GM23248 (cell line): ENCODE measurements at regions not wholly inside any gene's neighbourhood (a gene's known extent, or its start where the extent isn't known, plus 50 kb on each side); places are given as distances from the start of the nearest gene placed in this dataset.

ENCODE experiments used
- DNase-seq: peaks from one replicate; pipeline ENCODE4 v3.0.0-alpha.2; 2015
- H2AFZ ChIP-seq: fragments of 200-600 bp; sonication (generic); 2 replicates; pipeline ENCODE4 v1.6.1; 2016; ENCODE audit warnings: antibody characterized with exemption
- H3F3A ChIP-seq: fragments of 200-600 bp; sonication (generic); 2 replicates; pipeline ENCODE4 v1.6.1; 2016; ENCODE audit warnings: mild to moderate bottlenecking, antibody characterized with exemption, mixed run types; ENCODE audit not compliant: insufficient read depth
- H3K27ac ChIP-seq: fragments of 200-600 bp; sonication (generic); 2 replicates; pipeline ENCODE4 v1.5.1; 2016; ENCODE audit warnings: mild to moderate bottlenecking
- H3K27me3 ChIP-seq: fragments of 200-600 bp; sonication (generic); replicated peaks from 2 replicates; pipeline ENCODE4 v1.6.1; 2016; ENCODE audit warnings: mild to moderate bottlenecking; ENCODE audit not compliant: insufficient read depth
- H3K36me3 ChIP-seq: fragments of 200-600 bp; sonication (generic); 2 replicates; pipeline ENCODE4 v1.6.1; 2016; ENCODE audit warnings: low read depth, mild to moderate bottlenecking
- H3K4me1 ChIP-seq: fragments of 200-600 bp; sonication (generic); 2 replicates; pipeline ENCODE4 v1.6.1; 2016; ENCODE audit warnings: mild to moderate bottlenecking; ENCODE audit not compliant: insufficient read depth
- H3K4me2 ChIP-seq: fragments of 200-600 bp; sonication (generic); one replicate; pipeline ENCODE4 v1.6.1; 2016; ENCODE audit warnings: mild to moderate bottlenecking; ENCODE audit not compliant: unreplicated experiment
- H3K4me3 ChIP-seq: fragments of 200-600 bp; sonication (generic); 2 replicates; pipeline ENCODE4 v1.5.1; 2016; ENCODE audit warnings: mild to moderate bottlenecking
- H3K79me2 ChIP-seq: fragments of 200-600 bp; sonication (generic); 2 replicates; pipeline ENCODE4 v1.6.1; 2016; ENCODE audit warnings: mild to moderate bottlenecking; ENCODE audit not compliant: insufficient read depth
- H3K9ac ChIP-seq: fragments of 200-600 bp; sonication (generic); 2 replicates; pipeline ENCODE4 v1.6.1; 2016; ENCODE audit warnings: mild to moderate bottlenecking
- H3K9me2 ChIP-seq: fragments of 200-600 bp; sonication (generic); 2 replicates; pipeline ENCODE4 v1.6.1; 2016; ENCODE audit warnings: mixed run types, mild to moderate bottlenecking, moderate library complexity; ENCODE audit not compliant: insufficient read depth
- H3K9me3 ChIP-seq: fragments of 200-600 bp; sonication (generic); one replicate; pipeline ENCODE4 v1.6.1; 2017; ENCODE audit warnings: low read depth
- H4K20me1 ChIP-seq: fragments of 200-600 bp; sonication (generic); 2 replicates; pipeline ENCODE4 v1.6.0; 2016; ENCODE audit not compliant: insufficient read depth
- EZH2 ChIP-seq: fragments of 200-600 bp; sonication (generic); IDR thresholded peaks from 2 replicates; pipeline ENCODE4 v1.6.1; 2018; ENCODE audit warnings: antibody characterized with exemption, mild to moderate bottlenecking; ENCODE audit not compliant: insufficient read depth, poor library complexity, severe bottlenecking
- EZH2phosphoT487 ChIP-seq: fragments of 200-600 bp; sonication (generic); IDR thresholded peaks from 2 replicates; pipeline ENCODE4 v1.6.1; 2018; ENCODE audit warnings: antibody characterized with exemption, moderate library complexity, mild to moderate bottlenecking, low read depth; ENCODE audit not compliant: insufficient read depth
- WGBS, 2 experiments: methylation state at CpG; one replicate each; pipeline ENCODE4 v1.1.6; 2015 to 2017; ENCODE audit warnings: low lambda C conversion rate in 2 of 2, low coverage in 1 of 2; ENCODE audit errors: missing lambda C conversion rate in 2 of 2; 5-methylcytosine and 5-hydroxymethylcytosine counted together
- in situ Hi-C: fragments of 300-500 bp; cut with MboI; formaldehyde crosslinking; loops from 2 replicates; pipeline ENCODE4 v1.15.0; 2020

GRCh38 chr10:47087667-47088066, 176.4 kb downstream of the PTPN20 start:
- no peak for TF ChIP-seq EZH2phosphoT487
- TF ChIP-seq EZH2: no peak
- Histone ChIP-seq H3K4me3 (no peak overlapping the region), H2AFZ (no peak overlapping the region), H3K27ac (no peak overlapping the region), H3K36me3 (no peaks in the 10 kb centered on the region), H3K79me2 (no peaks in the 10 kb centered on the region), H3K9me2 (no peaks in the 10 kb centered on the region), H3K27me3 (peaks cover 3% of the 10 kb centered on the region; the same call in 1 of the 2 replicates), H3K4me2 (no peak overlapping the region), H4K20me1 (no peaks in the 10 kb centered on the region), H3K9me3 (no peaks in the 10 kb centered on the region), H3K9ac (no peak overlapping the region), H3K4me1 (no peaks in the 10 kb centered on the region), H3F3A (no peaks in the 10 kb centered on the region)
- no peak for DNase-seq
- in situ Hi-C loops: no loop called here

GRCh38 chr10:47088656-47089354, 177.6 kb downstream of the PTPN20 start:
- Histone ChIP-seq H3K36me3 (no peaks in the 10 kb centered on the region), H3K4me1 (no peaks in the 10 kb centered on the region), H3K9me2 (no peaks in the 10 kb centered on the region), H3K27ac (no peak overlapping the region), H3K4me2 (no peak overlapping the region), H3K4me3 (no peak overlapping the region), H4K20me1 (no peaks in the 10 kb centered on the region), H3F3A (no peaks in the 10 kb centered on the region), H2AFZ (no peak overlapping the region), H3K9ac (no peak overlapping the region), H3K79me2 (no peaks in the 10 kb centered on the region), H3K27me3 (peaks cover 3% of the 10 kb centered on the region; the same call in 1 of the 2 replicates), H3K9me3 (no peaks in the 10 kb centered on the region)
- TF ChIP-seq EZH2: no peak
- no peak for TF ChIP-seq EZH2phosphoT487
- in situ Hi-C loops: no loop called here
- no peak for DNase-seq
- WGBS, 2 experiments: 50 to 53% methylated on average over 10 of the region's 10 CpGs

GRCh38 chr10:47090042-47090441, 178.8 kb downstream of the PTPN20 start:
- Histone ChIP-seq H3K4me3 (no peak overlapping the region), H3K4me2 (no peak overlapping the region), H3K9me2 (no peaks in the 10 kb centered on the region), H3K4me1 (no peaks in the 10 kb centered on the region), H2AFZ (no peak overlapping the region), H3K9me3 (no peaks in the 10 kb centered on the region), H3K27me3 (peaks cover 7% of the 10 kb centered on the region; the same call in 1 of the 2 replicates), H3K36me3 (no peaks in the 10 kb centered on the region), H4K20me1 (no peaks in the 10 kb centered on the region), H3K9ac (no peak overlapping the region), H3K27ac (no peak overlapping the region), H3K79me2 (no peaks in the 10 kb centered on the region), H3F3A (no peaks in the 10 kb centered on the region)
- DNase-seq: no peak
- WGBS, 2 experiments: 45 to 48% methylated on average over 3 of the region's 3 CpGs
- no peak for TF ChIP-seq EZH2
- no peak for TF ChIP-seq EZH2phosphoT487
- in situ Hi-C loops: no loop called here

- Histone ChIP-seq H3K27ac (no peak overlapping the region), H3K9me3 (no peaks in the 10 kb centered on the region), H3K9me2 (no peaks in the 10 kb centered on the region), H3K36me3 (no peaks in the 10 kb centered on the region), H3K79me2 (no peaks in the 10 kb centered on the region), H3F3A (no peaks in the 10 kb centered on the region), H3K4me2 (no peak overlapping the region), H4K20me1 (no peaks in the 10 kb centered on the region), H2AFZ (no peak overlapping the region), H3K9ac (no peak overlapping the region), H3K4me1 (no peaks in the 10 kb centered on the region), H3K27me3 (peaks cover 7% of the 10 kb centered on the region; the same call in 1 of the 2 replicates), H3K4me3 (no peak overlapping the region)
- WGBS, 2 experiments: 67 to 69% methylated on average over 7 of the region's 7 CpGs
- no peak for DNase-seq
- in situ Hi-C loops: no loop called here
- no peak for TF ChIP-seq EZH2phosphoT487
- TF ChIP-seq EZH2: no peak
These were observed 179.7 kb downstream of the PTPN20 start for GRCh38 chr10:47090903-47091302.

- TF ChIP-seq EZH2 (no peak), EZH2phosphoT487 (no peak)
- DNase-seq: no peak
- no peaks in the 10 kb centered on the region for H3K79me2 ChIP-seq
- no peak overlapping the region for H3K4me2 ChIP-seq
- H3F3A ChIP-seq: no peaks in the 10 kb centered on the region
- no peaks in the 10 kb centered on the region for H3K9me3 ChIP-seq
- in situ Hi-C loops: no loop called here
- H3K27ac ChIP-seq: no peak overlapping the region
- H3K9me2 ChIP-seq: no peaks in the 10 kb centered on the region
- 29 to 38% methylated on average over 2 of the region's 2 CpGs for WGBS, 2 experiments
- no peaks in the 10 kb centered on the region for H3K4me1 ChIP-seq
- H3K9ac ChIP-seq: no peak overlapping the region
- H3K36me3 ChIP-seq: no peaks in the 10 kb centered on the region
- H2AFZ ChIP-seq: no peak overlapping the region
- H4K20me1 ChIP-seq: no peaks in the 10 kb centered on the region
- H3K4me3 ChIP-seq: no peak overlapping the region
- H3K27me3 ChIP-seq: peaks cover 7% of the 10 kb centered on the region; the same call in 1 of the 2 replicates
These were observed 180.2 kb downstream of the PTPN20 start for GRCh38 chr10:47091421-47091820.
